ENCODE measurements at regions not wholly inside any gene's neighbourhood (a gene's known extent, or its start where the extent isn't known, plus 50 kb on each side); places are given as distances from the start of the nearest gene placed in this dataset.
A peak's percentile ranks its signal among the peaks of the same experiment; 100 is the strongest.

DNA sequence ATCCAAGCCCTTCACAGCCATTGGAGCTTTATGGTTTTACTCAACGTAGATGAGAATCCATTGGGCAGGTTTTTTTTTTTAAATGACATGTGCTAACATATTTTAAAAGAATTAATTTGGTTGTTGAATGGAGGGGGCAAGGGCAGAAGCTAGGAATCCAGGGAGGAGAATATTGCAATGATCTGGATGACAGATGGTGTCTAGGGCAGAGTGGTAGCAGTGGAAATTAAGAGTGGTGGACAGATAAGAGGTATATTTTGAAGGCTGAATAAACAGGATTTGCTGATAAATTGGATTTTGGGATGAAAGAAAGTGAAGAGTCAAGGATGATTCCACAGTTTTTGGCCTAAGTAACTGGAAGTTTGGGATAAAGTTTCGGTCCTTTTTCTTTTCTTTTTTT is 54.8 kb upstream of the DHX40 start:
- DNase-seq (ENCODE audit: low spot score in 2 of 2), result no peak
- no peaks in the 10 kb centered on the region for H3K9me3 Mint-ChIP-seq
- H3K36me3 Mint-ChIP-seq, result no peaks in the 10 kb centered on the region
- no peak overlapping the region for H3K27ac Mint-ChIP-seq
- no peak for ATAC-seq

DNA sequence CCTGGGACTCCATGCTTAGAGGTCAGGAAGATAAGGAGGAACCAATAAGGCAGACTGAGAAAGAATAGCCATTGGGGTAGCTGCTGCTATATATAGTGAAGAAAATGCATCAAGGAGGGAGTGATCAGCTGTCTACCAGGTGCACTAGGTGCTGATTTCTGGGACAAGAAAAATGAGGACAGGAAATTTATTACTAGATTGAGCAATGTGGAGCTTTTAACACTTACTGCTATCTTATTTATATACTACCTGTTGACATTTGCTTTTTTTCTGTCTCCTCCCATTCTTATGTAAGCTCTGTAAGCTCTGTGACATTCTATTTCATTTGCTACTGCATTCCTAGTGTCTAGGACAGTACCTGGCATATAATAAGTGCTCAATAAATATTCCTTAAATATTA is 53.7 kb upstream of the DHX40 start:
- ATAC-seq, result no peak
- DNase-seq (ENCODE audit: low spot score in 2 of 2), result no peak
- Mint-ChIP-seq H3K27ac (no peak overlapping the region), H3K9me3 (no peaks in the 10 kb centered on the region), H3K36me3 (no peaks in the 10 kb centered on the region)

DNA sequence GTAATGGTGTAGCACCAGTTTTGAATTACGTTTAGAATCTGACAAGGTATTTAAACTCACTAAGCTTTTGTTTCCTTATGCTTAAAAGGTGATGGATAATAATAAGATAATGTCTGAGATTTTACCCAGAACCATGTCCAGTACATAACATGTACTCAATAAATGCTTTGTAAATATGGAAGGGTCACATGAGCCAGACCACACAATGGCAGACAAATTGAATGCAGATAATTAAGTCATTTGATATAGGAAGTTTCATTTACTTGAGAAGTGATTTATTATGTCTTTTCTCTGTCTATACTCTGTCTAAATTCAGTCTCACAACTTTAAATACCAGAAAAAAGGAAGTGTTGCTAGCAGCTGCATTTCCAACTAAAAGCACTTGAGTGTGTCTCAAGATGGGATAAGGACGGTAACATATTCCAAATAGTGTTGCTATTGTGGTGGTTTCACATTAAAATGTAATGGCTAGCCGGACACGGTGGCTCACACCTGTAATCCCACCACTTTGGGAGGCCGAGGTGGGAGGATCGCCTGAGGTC is 52.5 kb upstream of the DHX40 start:
- Mint-ChIP-seq H3K36me3 (no peaks in the 10 kb centered on the region), H3K9me3 (no peaks in the 10 kb centered on the region), H3K27ac (no peak overlapping the region)
- no peak for ATAC-seq
- no peak for DNase-seq (ENCODE audit: low spot score in 2 of 2)

DNA sequence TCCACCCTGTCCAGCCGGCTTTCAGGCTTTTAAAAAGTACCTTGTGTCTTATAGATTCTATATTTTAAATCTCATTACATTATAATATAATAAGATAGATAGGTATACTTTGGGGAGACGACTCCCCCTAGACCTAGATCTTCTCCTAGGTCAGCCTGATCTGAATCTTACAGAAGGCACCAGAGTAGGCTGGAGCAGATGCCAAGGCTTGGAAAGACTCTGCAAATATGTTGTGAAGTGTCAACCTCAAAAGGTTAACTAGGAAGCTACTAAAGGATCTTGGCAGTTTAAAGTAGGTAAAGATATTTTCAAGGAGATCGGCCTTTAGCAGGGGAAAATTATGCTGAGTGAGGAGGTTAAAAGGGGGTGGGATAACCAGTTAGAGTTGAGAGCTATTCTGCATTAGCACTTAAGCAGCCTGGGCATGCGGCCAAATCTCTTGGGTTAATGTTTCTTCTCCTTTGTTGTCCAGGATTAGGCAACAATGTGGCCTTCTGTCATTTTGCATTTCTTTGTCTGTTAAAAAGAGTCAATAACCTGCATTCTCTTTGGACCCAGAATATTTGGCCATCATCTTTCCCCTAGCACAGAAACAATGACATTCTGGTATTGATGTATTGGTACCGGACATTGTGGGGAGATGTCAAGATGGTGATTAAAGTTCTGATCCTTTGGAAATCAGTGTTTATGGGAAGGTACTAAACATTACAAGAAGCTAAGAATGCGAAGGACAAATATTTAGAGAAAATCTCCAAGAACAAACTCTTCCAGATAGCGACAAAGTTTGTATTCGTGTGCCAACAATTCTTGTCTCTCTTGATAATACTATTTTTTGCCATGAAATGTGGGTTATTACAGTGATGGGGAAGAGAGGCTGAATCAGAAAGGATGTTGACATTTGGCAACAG is 51.2 kb upstream of the DHX40 start:
- Mint-ChIP-seq H3K27ac (peak overlapping the region in 1 of 2 donors; percentile 8), H3K9me3 (no peaks in the 10 kb centered on the region), H3K36me3 (no peaks in the 10 kb centered on the region)
- no peak for ATAC-seq
- DNase-seq (ENCODE audit: low spot score in 2 of 2), result no peak

Data from activated naive CD4-positive, alpha-beta T cell treated with anti-CD3 and anti-CD28 coated beads, Interleukin-2, amount 50 U/mL, for 72 hours (primary cell).